Fibroblast of lung (primary cell): ENCODE measurements at regions not wholly inside any gene's neighbourhood (a gene's known extent, or its start where the extent isn't known, plus 50 kb on each side); places are given as distances from the start of the nearest gene placed in this dataset.

Source experiments
- DNase-seq, 2 donors: peaks; one replicate each; pipeline versions ENCODE4 v3.0.0 to v3.0.0-alpha.2; 2010; ENCODE audit warnings: low read depth in 2 of 2
- H2AFZ ChIP-seq: 2 replicates; pipeline ENCODE4 v1.5.1; 2012; ENCODE audit warnings: low read length, control low read depth, inconsistent platforms
- H3K27ac ChIP-seq: 2 replicates; pipeline ENCODE4 v1.5.1; 2011; ENCODE audit warnings: low read length, control low read depth; ENCODE audit not compliant: insufficient read depth
- H3K27me3 ChIP-seq: 2 replicates; pipeline ENCODE4 v1.5.1; 2011; ENCODE audit warnings: mild to moderate bottlenecking, low read length; ENCODE audit not compliant: control insufficient read depth, insufficient read depth
- H3K36me3 ChIP-seq: 2 replicates; pipeline ENCODE4 v1.5.1; 2011; ENCODE audit warnings: low read length; ENCODE audit not compliant: control insufficient read depth, insufficient read depth
- H3K4me1 ChIP-seq: 2 replicates; pipeline ENCODE4 v1.5.1; 2011; ENCODE audit warnings: low read length; ENCODE audit not compliant: control insufficient read depth, insufficient read depth; ENCODE audit errors: extremely low read depth
- H3K4me2 ChIP-seq: 2 replicates; pipeline ENCODE4 v1.5.1; 2011; ENCODE audit warnings: low read length, control low read depth; ENCODE audit not compliant: insufficient read depth; ENCODE audit errors: extremely low read depth
- H3K4me3 ChIP-seq, 4 experiments: fragments of 200-600 bp in 1 of 4; sonication (generic) in 1 of 4; replicated peaks in 1 of 4; 2 replicates each; pipeline ENCODE4 v1.5.1; 2011 to 2016; ENCODE audit warnings: low read length in 4 of 4, low read depth in 3 of 4, mild to moderate bottlenecking in 3 of 4, control low read depth in 2 of 4, inconsistent platforms in 1 of 4, mixed read lengths in 1 of 4; ENCODE audit not compliant: insufficient read depth in 1 of 4; ENCODE audit errors: control extremely low read depth in 1 of 4
- H3K79me2 ChIP-seq: 2 replicates; pipeline ENCODE4 v1.5.1; 2012; ENCODE audit warnings: mild to moderate bottlenecking, low read length, inconsistent platforms; ENCODE audit not compliant: control insufficient read depth, insufficient read depth
- H3K9ac ChIP-seq: 2 replicates; pipeline ENCODE4 v1.5.1; 2011; ENCODE audit warnings: mild to moderate bottlenecking, low read length, control low read depth; ENCODE audit not compliant: insufficient read depth
- H3K9me3 ChIP-seq: 2 replicates; pipeline ENCODE4 v1.5.1; 2012; ENCODE audit warnings: low read depth, low read length; ENCODE audit not compliant: control insufficient read depth, insufficient read depth
- H4K20me1 ChIP-seq: 2 replicates; pipeline ENCODE4 v1.5.1; 2011; ENCODE audit warnings: low read length; ENCODE audit not compliant: control insufficient read depth, insufficient read depth; ENCODE audit errors: extremely low read depth
- CTCF ChIP-seq, 2 donors: IDR thresholded peaks in 1 of 2; conservative IDR thresholded peaks in 1 of 2; 1 replicate in 1 of 2; 2 replicates in 1 of 2; pipeline ENCODE4 v1.5.1; 2011 to 2012; ENCODE audit warnings: low read length in 2 of 2, control low read depth in 1 of 2, inconsistent platforms in 1 of 2, low read depth in 1 of 2, mild to moderate bottlenecking in 1 of 2
- EZH2 ChIP-seq: IDR thresholded peaks from 2 replicates; pipeline ENCODE4 v1.5.1; 2012; ENCODE audit warnings: low read length, control low read depth, mild to moderate bottlenecking; ENCODE audit errors: missing control alignments

DNA sequence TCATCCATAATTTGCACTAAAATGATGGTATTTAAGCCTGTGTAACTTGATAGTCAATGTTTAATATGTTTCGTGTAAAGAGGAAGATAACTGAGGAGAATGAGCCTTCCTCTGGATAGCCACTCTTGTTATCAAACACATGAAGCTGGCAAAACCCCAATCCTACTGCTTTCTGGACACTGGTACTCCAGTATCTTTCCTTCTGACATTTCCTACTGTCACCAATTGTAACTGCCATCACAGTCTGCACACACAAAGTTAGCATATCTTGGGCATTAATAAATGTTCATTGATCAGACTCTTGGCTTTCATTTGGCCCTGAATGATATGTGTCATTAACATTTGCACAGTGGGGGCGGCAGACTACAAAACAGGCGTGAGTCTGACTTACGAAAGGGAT is 419.1 kb downstream of the TMA16 start:
- Histone ChIP-seq H2AFZ (no peak overlapping the region), H3K4me2 (no peak overlapping the region), H3K27ac (no peak overlapping the region), H3K36me3 (no peaks in the 10 kb centered on the region), H3K4me3 (no peak overlapping the region), H4K20me1 (no peaks in the 10 kb centered on the region), H3K79me2 (no peaks in the 10 kb centered on the region), H3K9ac (no peak overlapping the region), H3K4me1 (no peaks in the 10 kb centered on the region), H3K27me3 (no peaks in the 10 kb centered on the region), H3K9me3 (no peaks in the 10 kb centered on the region)
- TF ChIP-seq EZH2: no peak
- TF ChIP-seq CTCF (conservative IDR thresholded peaks at IDR 0.05 in 1 of 2, IDR thresholded peaks at IDR 0.05 in 1 of 2; ENCODE audit: low read depth in 1 of 2, low read length in 2 of 2): no peak
- DNase-seq: no peak

GRCh38 chr4:163915896-163916295 is 421.4 kb downstream of the TMA16 start:
- Histone ChIP-seq H3K36me3 (no peaks in the 10 kb centered on the region), H3K79me2 (no peaks in the 10 kb centered on the region), H3K9ac (no peak overlapping the region), H3K9me3 (no peaks in the 10 kb centered on the region), H4K20me1 (no peaks in the 10 kb centered on the region), H3K27me3 (no peaks in the 10 kb centered on the region), H3K4me3 (no peak overlapping the region), H3K4me2 (no peak overlapping the region), H3K4me1 (no peaks in the 10 kb centered on the region), H2AFZ (no peak overlapping the region), H3K27ac (no peak overlapping the region)
- no peak for DNase-seq
- no peak for TF ChIP-seq CTCF (conservative IDR thresholded peaks at IDR 0.05 in 1 of 2, IDR thresholded peaks at IDR 0.05 in 1 of 2; ENCODE audit: low read depth in 1 of 2, low read length in 2 of 2)
- no peak for TF ChIP-seq EZH2

DNA sequence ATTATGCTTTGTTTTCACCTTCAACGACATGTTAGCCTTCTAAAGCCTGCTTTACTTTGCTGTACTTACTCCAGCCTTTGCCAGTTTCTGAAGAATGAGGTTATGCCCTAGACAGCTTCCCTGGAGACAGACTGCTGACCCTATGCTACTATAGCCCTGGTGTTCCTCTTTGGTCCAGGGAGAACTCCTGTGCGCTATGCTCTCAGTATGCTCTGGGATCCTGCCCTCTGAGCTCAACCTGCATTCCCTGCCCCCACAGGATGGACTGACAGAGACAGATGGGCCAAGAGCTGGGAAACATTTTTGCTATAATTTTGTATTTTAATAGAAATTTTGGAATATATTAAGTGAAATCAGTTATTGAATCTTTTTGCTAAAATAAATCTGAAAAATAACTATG is 425.9 kb downstream of the TMA16 start:
- Histone ChIP-seq H3K79me2 (no peaks in the 10 kb centered on the region), H4K20me1 (no peaks in the 10 kb centered on the region), H3K4me3 (no peak overlapping the region), H2AFZ (no peak overlapping the region), H3K4me1 (no peaks in the 10 kb centered on the region), H3K9me3 (no peaks in the 10 kb centered on the region), H3K27me3 (no peaks in the 10 kb centered on the region), H3K27ac (no peak overlapping the region), H3K9ac (no peak overlapping the region), H3K4me2 (no peak overlapping the region), H3K36me3 (no peaks in the 10 kb centered on the region)
- no peak for TF ChIP-seq CTCF (conservative IDR thresholded peaks at IDR 0.05 in 1 of 2, IDR thresholded peaks at IDR 0.05 in 1 of 2; ENCODE audit: low read depth in 1 of 2, low read length in 2 of 2)
- no peak for TF ChIP-seq EZH2
- DNase-seq: no peak
